Activated naive CD4-positive, alpha-beta T cell (primary cell): ENCODE measurements at regions not wholly inside any gene's neighbourhood (a gene's known extent, or its start where the extent isn't known, plus 50 kb on each side); places are given as distances from the start of the nearest gene placed in this dataset.

Source experiments
- DNase-seq, 4 experiments: peaks; one replicate each; lab custom pipeline; 2025; lab: John Stamatoyannopoulos, UW

DNA sequence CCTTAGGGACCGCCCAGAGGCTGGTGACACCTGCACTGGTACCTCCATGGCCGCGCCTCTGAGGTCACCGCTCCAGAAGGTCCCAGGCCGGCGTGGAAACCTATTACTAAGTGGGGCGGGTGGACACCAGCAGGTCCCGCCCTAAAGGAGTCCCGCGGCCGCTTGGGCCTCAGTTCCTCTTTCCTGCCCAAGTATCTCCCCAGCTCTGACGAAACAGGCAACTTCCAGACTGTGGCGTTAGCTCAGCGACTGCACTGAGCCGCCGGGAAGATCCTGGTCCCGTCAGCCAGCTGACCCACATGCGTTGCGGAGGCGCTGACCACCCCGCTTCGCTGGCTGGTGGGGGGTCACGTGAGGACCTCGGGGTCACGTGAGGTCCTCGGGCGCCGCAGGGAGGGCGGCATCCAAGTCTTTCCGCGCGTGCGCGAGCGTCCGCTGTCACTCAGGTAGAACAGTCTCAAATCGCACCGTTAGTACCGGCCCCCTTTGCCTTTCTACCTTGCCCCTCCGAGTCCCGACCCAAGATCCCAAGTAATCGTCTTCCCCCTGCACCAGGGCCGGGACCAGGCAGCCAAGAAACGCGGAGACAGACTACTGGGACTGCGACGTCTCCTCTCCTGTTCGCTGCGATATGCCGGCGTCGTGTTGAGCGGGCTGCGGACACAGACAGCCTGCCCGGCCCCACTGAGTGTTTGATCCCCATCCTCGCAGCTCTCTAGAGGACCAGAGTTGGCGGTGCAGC lies 53.7 kb upstream of the KDM4C start:
- DNase-seq, result peak; percentile 67 to 79 (median 78)

DNA sequence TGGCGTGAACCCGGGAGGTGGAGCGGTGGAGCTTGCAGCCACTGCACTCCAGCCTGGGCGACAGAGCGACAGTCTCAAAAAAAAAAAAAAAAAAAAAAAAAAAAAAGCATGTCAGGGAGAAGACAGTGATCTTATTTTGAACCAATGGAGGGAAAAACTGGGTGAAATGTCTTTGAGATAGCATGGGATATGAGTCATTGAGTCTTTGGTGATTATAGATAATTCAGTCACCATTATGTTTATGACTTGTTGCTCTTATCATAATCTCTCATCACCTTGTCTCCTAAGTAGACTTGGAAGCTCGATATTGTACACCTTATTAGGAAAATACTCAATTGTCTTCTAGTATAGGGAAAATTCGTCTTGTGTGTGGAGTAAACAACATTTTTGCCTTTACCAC lies 55.1 kb upstream of the KDM4C start:
- no peak for DNase-seq

DNA sequence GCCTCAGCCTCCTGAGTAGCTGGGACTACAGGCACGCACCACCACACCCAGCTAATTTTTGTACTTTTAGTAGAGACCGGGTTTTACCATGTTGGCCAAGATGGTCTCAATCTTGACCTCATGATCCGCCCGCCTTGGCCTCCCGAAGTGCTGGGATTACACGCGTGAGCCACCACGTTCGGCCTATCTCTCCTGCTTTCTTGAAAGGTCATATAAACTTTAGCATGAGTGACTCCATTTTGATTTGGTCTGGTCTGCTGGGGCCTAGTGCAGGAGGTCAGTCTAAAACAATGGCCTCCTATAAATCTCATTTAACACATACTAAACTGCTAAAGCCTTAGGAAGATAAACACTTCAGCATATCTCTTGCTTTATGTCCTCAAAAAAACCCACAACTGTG lies 50.6 kb upstream of the GLDC start:
- no peak for DNase-seq

DNA sequence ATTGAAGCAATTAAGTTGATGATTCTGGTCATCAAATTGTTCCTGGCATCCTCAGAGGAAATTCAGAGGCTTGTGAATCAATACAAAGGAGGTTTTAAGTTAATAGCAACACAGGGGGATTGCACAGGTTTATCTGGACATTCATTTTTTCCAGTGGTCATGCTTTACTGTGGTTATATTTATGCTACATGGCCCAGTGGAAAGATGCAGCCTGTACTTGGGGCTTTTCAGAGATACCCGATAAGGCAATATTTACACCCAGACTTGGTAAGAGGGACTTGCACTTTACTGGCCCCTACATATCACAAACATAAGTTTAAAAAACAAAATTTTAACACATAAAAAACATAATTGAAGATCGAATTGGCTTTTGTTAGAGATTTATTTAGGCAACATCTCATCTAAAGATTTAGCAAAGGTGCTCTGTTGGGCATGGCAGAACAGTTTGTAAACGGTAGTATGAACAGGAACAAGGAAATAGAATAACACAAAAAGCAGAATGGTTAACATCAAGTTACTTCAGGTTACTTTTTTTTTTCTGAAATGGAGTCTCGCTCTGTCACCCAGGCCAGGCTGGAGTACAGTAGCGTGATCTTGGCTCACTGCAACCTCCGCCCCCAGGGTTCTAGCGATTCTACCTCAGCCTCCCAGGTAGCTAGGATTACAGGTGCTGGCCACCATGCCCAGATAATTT lies 49.7 kb upstream of the GLDC start:
- DNase-seq, result no peak
